Fibroblast of skin of back (primary cell): ENCODE measurements at regions not wholly inside any gene's neighbourhood (a gene's known extent, or its start where the extent isn't known, plus 50 kb on each side); places are given as distances from the start of the nearest gene placed in this dataset.

Experiments used
- DNase-seq: peaks from one replicate; pipeline ENCODE4 v3.0.0-alpha.2; 2013

- peak; percentile 52 for DNase-seq
Observed at GRCh38 chr11:88231894-88232482, 56.7 kb upstream of the RAB38 start.

DNA sequence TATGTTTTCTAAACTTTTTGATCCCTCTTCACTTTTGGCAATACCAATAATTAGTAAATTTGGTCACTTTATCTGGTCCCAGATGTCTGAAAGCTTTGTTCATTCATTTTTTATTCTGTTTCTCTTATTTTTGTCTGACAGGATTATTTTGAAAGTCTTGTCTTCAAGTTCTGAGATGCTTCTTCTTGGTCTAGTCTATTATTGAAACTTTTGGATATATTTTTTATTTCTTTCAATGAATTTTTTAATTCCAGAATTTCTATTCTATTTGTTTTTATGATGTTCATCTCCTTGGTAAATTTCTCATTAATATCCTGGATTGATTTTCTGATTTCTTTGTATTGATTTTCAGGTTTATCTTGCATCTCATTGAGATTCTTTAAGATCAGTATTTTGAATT lies 54.1 kb upstream of the RAB38 start:
- no peak for DNase-seq
